Neuron (in vitro differentiated cells): ENCODE measurements at regions not wholly inside any gene's neighbourhood (a gene's known extent, or its start where the extent isn't known, plus 50 kb on each side); places are given as distances from the start of the nearest gene placed in this dataset.
"Not testable (repeated sequence)": the region's sequence is repeated elsewhere in the genome, so short reads cannot be mapped to it uniquely, and the experiment has no call there.

ENCODE experiments used
- H2AFZ ChIP-seq: one replicate; pipeline ENCODE4 v1.6.1; 2013; ENCODE audit warnings: low read depth, mild to moderate bottlenecking, inconsistent platforms, low read length, moderate library complexity
- H3K27me3 ChIP-seq: one replicate; pipeline ENCODE4 v1.6.1; 2013; ENCODE audit warnings: low read length; ENCODE audit not compliant: insufficient read depth
- H3K36me3 ChIP-seq: one replicate; pipeline ENCODE4 v1.6.1; 2013; ENCODE audit warnings: low read length; ENCODE audit not compliant: insufficient read depth
- H3K4me1 ChIP-seq: one replicate; pipeline ENCODE4 v1.6.1; 2013; ENCODE audit warnings: low read length; ENCODE audit not compliant: insufficient read depth
- H3K4me3 ChIP-seq: 2 replicates; pipeline ENCODE4 v1.5.1; 2013; ENCODE audit warnings: mild to moderate bottlenecking, low read length, moderate library complexity
- H3K9me3 ChIP-seq: one replicate; pipeline ENCODE4 v1.6.1; 2013; ENCODE audit warnings: low read length

DNA sequence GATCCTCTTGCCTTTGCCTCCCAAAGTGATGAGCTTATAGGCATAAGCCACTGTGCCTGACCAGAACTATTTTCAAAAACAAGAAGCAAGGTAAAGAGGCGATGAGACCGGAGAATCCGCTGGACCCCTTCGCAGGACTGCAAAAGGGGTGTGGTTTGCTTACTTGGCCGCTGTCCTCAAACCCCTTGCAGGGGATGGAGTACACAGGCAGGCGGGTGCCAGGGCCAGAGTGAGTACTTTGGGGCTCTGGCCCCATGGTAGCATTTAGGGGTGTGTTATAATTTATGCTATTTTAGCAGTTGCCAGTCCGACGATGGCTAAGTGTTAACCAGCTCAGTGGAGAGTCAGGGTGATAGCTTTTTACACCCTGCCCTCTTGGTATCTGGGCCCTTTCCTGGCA is 1454.9 kb downstream of the HACE1 start:
- Histone ChIP-seq H3K27me3 (no peaks in the 10 kb centered on the region), H3K9me3 (no peaks in the 10 kb centered on the region), H2AFZ (no peak overlapping the region), H3K4me3 (no peak overlapping the region), H3K36me3 (no peaks in the 10 kb centered on the region), H3K4me1 (no peaks in the 10 kb centered on the region)

DNA sequence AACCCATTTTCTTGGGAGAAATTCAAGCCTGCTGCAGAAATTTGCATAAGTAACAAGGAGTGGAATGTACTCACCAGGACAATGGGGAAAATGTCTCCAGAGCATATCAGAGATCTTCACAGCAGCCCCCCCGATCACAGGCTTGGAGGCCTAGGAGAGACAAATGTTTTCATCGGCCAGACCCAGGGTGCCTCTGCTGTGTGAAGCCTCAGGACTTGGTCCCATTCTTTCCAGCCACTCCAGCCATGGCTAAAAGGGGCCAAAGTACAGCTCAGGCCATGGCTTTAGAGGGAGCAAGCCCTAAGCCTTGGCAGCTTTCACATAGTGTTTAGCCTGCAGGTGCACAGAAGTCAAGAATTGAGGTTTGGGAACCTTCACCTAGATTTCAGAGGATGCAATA is 1463.0 kb downstream of the HACE1 start:
- Histone ChIP-seq H3K9me3 (no peaks in the 10 kb centered on the region), H3K4me1 (no peaks in the 10 kb centered on the region), H3K4me3 (no peak overlapping the region), H2AFZ (no peak overlapping the region), H3K36me3 (no peaks in the 10 kb centered on the region), H3K27me3 (no peaks in the 10 kb centered on the region)

DNA sequence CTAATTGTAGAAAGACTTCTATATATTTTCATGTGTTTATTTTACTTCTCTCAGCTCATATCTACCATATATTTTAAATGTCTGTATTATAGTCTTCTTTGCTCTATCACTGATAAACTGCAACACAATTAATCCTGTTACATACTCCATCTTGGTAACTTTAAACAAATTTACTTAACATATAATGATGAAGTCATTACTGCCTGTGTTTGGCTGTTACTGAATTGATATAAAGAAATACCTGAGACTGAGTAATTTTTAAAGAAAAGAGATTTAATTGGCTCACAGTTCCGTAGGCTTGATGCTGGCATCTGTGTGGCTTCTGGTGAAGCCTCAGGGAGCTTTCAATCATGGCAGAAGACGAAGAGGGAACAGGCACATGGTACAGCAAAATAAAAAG is 1480.4 kb downstream of the HACE1 start:
- no peaks in the 10 kb centered on the region for H3K9me3 ChIP-seq
- H2AFZ ChIP-seq: no peak overlapping the region
- no peaks in the 10 kb centered on the region for H3K27me3 ChIP-seq
- no peak overlapping the region for H3K4me3 ChIP-seq
- H3K4me1 ChIP-seq: no peaks in the 10 kb centered on the region
- no peaks in the 10 kb centered on the region for H3K36me3 ChIP-seq

DNA sequence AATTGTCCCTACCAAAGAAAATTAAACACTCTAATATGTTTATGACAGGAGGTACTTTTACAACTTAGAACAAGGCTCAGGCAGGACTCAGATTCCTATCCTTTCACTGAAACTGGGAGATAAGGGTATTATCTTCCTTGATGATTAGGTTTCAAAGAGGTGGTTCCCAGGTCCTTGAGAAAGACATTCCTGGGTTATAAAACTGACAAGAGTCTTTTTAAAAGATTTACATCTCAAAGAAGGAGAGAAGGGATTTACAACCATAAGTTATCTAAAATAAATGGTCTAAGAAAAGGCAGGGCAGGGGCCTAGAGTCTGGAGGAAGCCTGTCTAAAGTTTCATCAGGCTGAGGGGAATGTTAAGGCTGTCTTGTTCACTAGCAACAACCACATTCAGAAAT is 1492.5 kb downstream of the HACE1 start:
- H3K36me3 ChIP-seq: no peaks in the 10 kb centered on the region
- H3K27me3 ChIP-seq: no peaks in the 10 kb centered on the region
- no peaks in the 10 kb centered on the region for H3K9me3 ChIP-seq
- H3K4me1 ChIP-seq: no peaks in the 10 kb centered on the region
- no peak overlapping the region for H3K4me3 ChIP-seq
- H2AFZ ChIP-seq: no peak overlapping the region

DNA sequence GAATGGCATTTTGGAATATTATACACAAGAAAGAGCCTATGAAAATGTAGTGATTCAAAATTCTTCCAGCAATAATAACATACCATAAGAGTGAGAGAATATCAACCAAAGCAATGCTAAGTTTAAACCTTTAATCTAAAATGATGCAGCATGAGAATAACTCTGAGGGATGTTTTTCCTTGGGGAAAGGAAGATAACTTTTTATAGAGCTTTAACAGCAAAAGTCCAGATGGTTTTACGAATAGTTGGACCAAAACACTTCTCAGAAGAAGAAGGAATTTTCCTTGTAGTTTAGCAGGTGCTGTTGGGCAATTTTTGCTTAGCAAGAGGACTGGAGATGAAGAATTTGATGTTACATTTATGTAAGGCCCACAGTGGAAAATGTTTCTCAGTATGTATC is 1503.2 kb downstream of the HACE1 start:
- H3K27me3 ChIP-seq: no peaks in the 10 kb centered on the region
- H3K4me1 ChIP-seq: no peaks in the 10 kb centered on the region
- no peaks in the 10 kb centered on the region for H3K9me3 ChIP-seq
- no peaks in the 10 kb centered on the region for H3K36me3 ChIP-seq
- H2AFZ ChIP-seq: no peak overlapping the region
- no peak overlapping the region for H3K4me3 ChIP-seq

DNA sequence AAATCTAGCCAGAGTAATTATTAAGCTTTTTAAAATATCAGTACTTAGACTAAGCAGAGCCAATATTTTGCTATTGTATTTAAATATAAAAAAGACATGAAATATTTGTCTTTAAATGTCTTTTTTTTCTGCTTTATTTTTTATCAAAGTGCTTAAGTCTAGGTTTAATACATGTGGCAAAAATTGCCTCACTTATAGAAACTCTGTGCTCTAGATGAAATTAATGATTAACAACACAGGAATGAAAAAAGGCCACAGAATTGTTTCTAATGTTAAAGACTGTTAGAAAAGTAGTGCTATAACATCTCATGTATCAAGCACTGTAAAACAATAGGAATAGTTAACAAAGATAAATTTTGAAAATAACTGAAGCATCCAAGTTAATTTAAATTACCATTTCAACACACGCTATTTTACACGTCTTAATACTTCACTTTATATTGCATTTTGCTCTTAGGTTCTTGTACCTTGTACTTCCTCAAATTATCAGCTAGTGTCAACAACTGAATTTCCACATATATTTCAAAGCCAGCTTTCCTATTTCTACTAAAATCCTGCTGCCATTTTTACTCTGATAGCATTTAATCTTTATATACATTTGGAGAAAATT is 1515.1 kb downstream of the HACE1 start:
- Histone ChIP-seq H3K27me3 (no peaks in the 10 kb centered on the region), H3K4me3 (no peak overlapping the region), H3K9me3 (no peaks in the 10 kb centered on the region), H3K4me1 (no peaks in the 10 kb centered on the region), H3K36me3 (no peaks in the 10 kb centered on the region), H2AFZ (no peak overlapping the region)

DNA sequence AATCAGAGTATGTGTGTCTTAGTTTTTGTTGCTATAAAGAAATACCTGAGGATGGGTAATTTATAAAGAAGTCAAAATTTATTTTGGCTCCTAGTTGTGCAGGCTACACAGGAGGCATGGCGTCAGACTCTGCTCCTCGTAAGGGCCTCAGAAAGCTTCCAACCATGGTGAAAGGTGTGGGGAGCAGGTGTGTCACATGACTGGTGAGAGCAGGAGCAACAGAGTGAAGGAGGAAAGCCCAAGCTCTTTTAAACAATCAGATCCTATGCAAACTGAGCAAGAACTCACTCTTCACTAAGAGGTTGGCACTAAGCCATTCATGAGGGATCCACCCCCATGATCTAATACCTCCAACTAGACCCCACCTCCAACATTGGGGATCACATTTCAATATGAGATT is 1524.3 kb downstream of the HACE1 start:
- Histone ChIP-seq H3K4me3 (no peak overlapping the region), H3K9me3 (no peaks in the 10 kb centered on the region), H2AFZ (no peak overlapping the region), H3K36me3 (no peaks in the 10 kb centered on the region), H3K27me3 (no peaks in the 10 kb centered on the region), H3K4me1 (no peaks in the 10 kb centered on the region)

DNA sequence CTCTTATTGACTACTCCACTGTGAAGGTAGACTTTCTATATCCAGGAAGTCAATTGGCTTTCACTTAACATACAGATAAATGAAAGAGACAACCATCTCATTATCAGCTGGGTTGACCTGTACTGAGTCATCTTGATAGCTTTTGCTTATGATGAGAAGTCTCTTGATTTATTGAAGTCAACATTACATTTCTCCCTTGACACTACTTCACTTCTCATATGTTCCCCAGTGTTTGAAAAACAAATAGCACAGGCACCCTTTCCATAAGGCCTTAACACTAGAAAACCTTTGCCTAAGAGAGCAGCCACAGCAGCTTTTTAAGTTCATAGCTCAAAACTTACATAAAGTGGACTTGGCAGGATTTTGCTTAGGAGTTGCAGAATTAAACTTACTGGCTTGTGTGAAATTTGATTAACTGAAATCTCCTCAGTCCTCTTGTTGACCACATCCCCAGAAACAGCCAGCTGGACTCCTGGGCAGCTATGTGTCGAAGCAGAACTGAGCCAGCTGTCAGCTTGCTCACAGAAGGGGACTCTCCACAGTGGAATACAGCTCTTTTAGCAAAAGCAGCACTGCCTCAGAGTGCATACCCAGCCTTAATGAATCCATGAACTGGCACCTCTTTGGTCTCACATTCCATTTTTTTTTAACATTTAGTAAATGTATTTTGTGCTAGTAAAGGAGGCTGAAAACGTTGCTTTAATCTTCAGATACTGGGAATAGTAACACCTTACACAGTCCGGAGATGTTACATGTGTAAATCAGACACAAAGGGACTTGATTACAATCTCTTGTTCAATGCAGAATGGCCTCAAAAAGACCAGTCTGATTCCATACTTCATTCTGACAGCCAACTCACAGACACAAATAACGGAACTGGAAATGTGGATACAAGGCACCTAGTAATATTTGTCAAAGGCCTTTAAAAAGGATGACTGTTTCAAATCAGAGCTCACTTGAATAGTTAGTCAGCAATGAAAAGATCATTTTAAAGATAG is 1532.7 kb downstream of the HACE1 start:
- Histone ChIP-seq H2AFZ (no peak overlapping the region), H3K4me3 (no peak overlapping the region), H3K36me3 (no peaks in the 10 kb centered on the region), H3K4me1 (no peaks in the 10 kb centered on the region), H3K9me3 (no peaks in the 10 kb centered on the region), H3K27me3 (no peaks in the 10 kb centered on the region)

DNA sequence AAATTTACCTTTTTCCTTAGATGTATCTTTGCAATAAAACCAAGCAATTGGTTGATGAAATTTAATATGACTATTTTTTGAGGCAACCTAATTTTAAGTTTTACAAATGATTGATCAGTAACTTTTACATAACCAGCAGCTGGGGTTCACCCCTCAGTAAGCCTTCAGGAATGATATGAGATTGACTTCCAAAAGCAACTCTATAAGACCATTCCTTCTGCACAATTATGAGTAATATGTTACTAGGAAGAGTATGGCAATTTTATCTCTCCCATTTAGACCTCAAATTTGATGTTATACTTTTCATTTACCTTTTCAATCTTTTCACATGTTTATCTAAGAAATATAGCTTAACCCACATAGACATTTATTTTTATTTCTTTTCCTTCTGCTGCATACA is 1546.3 kb downstream of the HACE1 start:
- no peak overlapping the region for H3K4me3 ChIP-seq
- H3K27me3 ChIP-seq: no peaks in the 10 kb centered on the region
- H2AFZ ChIP-seq: no peak overlapping the region
- no peaks in the 10 kb centered on the region for H3K36me3 ChIP-seq
- no peaks in the 10 kb centered on the region for H3K9me3 ChIP-seq
- no peaks in the 10 kb centered on the region for H3K4me1 ChIP-seq

DNA sequence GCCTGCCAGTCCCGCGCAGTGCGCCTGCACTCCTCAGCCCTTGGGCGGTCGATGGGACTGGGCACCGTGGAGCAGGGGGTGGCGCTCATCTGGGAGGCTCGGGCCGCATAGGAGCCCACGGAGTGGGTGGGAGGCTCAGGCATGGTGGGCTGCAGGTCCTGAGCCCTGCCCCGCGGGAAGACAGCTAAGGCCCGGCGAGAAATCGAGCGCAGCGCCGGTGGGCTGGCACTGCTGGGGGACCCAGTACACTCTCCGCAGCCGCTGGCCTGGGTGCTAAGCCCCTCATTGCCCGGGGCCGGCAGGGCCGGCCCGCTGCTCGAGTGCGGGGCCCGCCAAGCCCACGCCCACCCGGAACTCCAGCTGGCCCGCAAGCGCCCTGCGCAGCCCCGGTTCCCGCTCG is 1565.3 kb downstream of the HACE1 start:
- H3K4me1 ChIP-seq, H2AFZ ChIP-seq, H3K9me3 ChIP-seq, H3K4me3 ChIP-seq, H3K27me3 ChIP-seq, H3K36me3 ChIP-seq: not testable (repeated sequence)

DNA sequence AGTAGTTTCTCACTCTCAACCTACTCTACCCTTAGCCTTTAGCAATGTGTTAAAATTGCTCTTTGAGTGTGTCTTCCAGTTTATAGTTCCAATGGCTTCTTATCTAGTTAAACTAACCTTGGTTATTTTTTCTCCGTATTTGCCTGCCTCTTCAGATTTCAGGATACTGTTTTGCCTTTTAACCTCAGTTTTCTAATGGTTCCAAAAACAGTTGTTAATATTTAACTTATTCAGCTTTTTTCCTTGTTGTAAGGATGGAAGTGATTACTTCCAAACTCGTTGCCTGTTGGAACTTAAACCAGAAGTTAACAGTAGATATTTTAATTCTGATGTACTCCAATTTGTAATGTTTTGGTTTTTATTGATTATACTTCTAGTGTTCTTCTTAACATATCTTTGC is 1574.9 kb downstream of the HACE1 start:
- H3K4me3 ChIP-seq: no peak overlapping the region

DNA sequence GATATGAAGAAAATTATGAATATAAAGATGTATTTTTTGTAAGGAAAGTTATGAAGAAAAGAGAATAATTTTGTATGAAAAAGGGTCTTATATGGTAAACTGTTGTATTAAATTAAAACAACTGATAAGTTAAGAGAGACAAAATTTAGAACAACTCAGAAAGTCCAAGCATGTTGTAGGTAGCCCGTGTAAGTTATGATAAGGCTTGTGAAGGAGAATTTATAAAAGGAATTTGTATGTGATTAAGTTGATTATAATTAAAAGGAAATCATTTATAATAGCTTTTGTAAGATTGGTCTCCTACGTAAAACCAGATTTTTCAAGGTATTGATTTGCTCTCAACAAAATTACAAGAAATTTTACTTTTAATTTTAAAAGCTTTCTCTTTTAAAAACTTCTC is 1579.3 kb downstream of the HACE1 start:
- Histone ChIP-seq H3K4me1 (no peaks in the 10 kb centered on the region), H3K36me3 (no peaks in the 10 kb centered on the region)

More for the DNA sequence above, 1574.9 kb downstream of the HACE1 start:
- no peaks in the 10 kb centered on the region for H3K36me3 ChIP-seq
- no peaks in the 10 kb centered on the region for H3K4me1 ChIP-seq
- H3K27me3 ChIP-seq: no peaks in the 10 kb centered on the region
- H2AFZ ChIP-seq: no peak overlapping the region
- H3K9me3 ChIP-seq: no peaks in the 10 kb centered on the region

DNA sequence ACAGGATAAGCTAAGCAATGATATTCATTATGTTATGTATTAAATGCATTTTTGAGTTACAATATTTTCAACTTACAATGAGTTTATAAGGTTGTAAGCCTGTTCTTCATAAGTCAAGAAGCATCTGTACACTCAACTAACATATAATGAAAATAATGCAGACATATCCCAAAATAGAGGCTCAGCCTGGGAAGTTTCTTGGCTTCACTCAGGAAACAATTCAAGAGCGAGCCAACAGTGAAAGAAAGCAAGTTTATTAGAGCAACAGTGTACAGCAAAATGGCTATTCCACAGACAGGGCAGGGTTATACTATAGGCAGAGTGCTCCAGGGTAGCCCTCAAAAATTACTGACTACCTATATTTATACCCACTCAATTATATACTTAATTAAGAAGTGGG is 1581.8 kb downstream of the HACE1 start:
- Histone ChIP-seq H3K4me3 (no peak overlapping the region), H3K27me3 (no peaks in the 10 kb centered on the region), H3K36me3 (no peaks in the 10 kb centered on the region), H3K9me3 (no peaks in the 10 kb centered on the region), H2AFZ (no peak overlapping the region), H3K4me1 (no peaks in the 10 kb centered on the region)

More for the DNA sequence above, 1579.3 kb downstream of the HACE1 start:
- Histone ChIP-seq H3K4me3 (no peak overlapping the region), H3K27me3 (no peaks in the 10 kb centered on the region), H3K9me3 (no peaks in the 10 kb centered on the region), H2AFZ (no peak overlapping the region)
